ENCODE measurements at regions not wholly inside any gene's neighbourhood (a gene's known extent, or its start where the extent isn't known, plus 50 kb on each side); places are given as distances from the start of the nearest gene placed in this dataset.

DNA sequence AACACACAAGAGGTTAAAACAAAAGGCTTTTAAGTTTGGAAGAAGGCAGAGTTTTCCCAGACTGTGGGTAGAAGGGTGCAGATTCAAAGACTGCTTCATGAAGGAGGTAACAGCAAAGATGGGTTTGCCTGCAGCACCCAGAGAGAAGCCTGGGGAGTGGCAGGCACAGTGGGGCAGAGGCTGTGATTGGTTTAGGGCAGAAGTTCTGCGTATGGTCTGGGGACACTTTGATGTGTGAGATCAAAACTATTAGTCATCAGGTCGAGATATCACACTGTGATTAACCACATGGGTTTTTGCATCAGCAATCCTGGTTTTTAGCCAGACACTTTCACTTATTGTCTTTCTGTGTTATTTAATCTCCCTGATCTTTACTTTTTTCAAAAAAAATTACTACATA is 188.8 kb upstream of the GLRA1 start:
- no peak for TF ChIP-seq CTCF (conservative IDR thresholded peaks at IDR 0.05 in 1 of 2, IDR thresholded peaks at IDR 0.05 in 1 of 2; ENCODE audit: low read depth in 1 of 2, low read length in 2 of 2)
- TF ChIP-seq EZH2 (IDR thresholded peaks at IDR 0.05; ENCODE audit: low read length, missing control alignments), result no peak

Data from fibroblast of lung (primary cell).